Loucy (cell line): ENCODE measurements at regions not wholly inside any gene's neighbourhood (a gene's known extent, or its start where the extent isn't known, plus 50 kb on each side); places are given as distances from the start of the nearest gene placed in this dataset.

Source experiments
- H2AFZ ChIP-seq: fragments of 200-600 bp; sonication (generic); 2 replicates; pipeline ENCODE4 v1.6.0; 2016; ENCODE audit warnings: antibody characterized with exemption, mild to moderate bottlenecking, low read length, moderate library complexity
- H3F3A ChIP-seq: fragments of 200-600 bp; 2 replicates; pipeline ENCODE4 v1.6.0; 2016; ENCODE audit warnings: antibody characterized with exemption, low read depth, mild to moderate bottlenecking
- H3K27me3 ChIP-seq: fragments of 200-600 bp; sonication (generic); 2 replicates; pipeline ENCODE4 v1.6.1; 2014; ENCODE audit warnings: low read length, mild to moderate bottlenecking; ENCODE audit not compliant: insufficient read depth, poor library complexity, severe bottlenecking
- H3K36me3 ChIP-seq: fragments of 200-600 bp; sonication (generic); 2 replicates; pipeline ENCODE4 v1.6.1; 2016; ENCODE audit warnings: low read length; ENCODE audit not compliant: insufficient read depth
- H3K4me1 ChIP-seq: fragments of 200-600 bp; sonication (generic); 2 replicates; pipeline ENCODE4 v1.5.1; 2014; ENCODE audit warnings: low read length, mild to moderate bottlenecking; ENCODE audit not compliant: insufficient read depth, poor library complexity, severe bottlenecking
- H3K4me2 ChIP-seq: fragments of 200-600 bp; sonication (generic); 2 replicates; pipeline ENCODE4 v1.6.0; 2014; ENCODE audit warnings: antibody characterized with exemption, low read length, low read depth, mild to moderate bottlenecking; ENCODE audit not compliant: poor library complexity, severe bottlenecking
- H3K4me3 ChIP-seq: fragments of 200-600 bp; sonication (generic); 2 replicates; pipeline ENCODE4 v1.5.1; 2014; ENCODE audit warnings: low read length, mild to moderate bottlenecking, mixed read lengths; ENCODE audit not compliant: poor library complexity, severe bottlenecking
- H3K79me2 ChIP-seq: fragments of 200-600 bp; sonication (generic); 2 replicates; pipeline ENCODE4 v1.6.1; 2014; ENCODE audit warnings: low read length; ENCODE audit not compliant: insufficient read depth
- H3K9ac ChIP-seq: fragments of 200-600 bp; sonication (generic); 2 replicates; pipeline ENCODE4 v1.6.0; 2014; ENCODE audit warnings: mild to moderate bottlenecking, low read depth, low read length, moderate library complexity; ENCODE audit not compliant: poor library complexity, severe bottlenecking
- H3K9me2 ChIP-seq: fragments of 200-600 bp; sonication (generic); replicated peaks from 2 replicates; pipeline ENCODE4 v1.6.1; 2016; ENCODE audit warnings: low read depth, low read length, mixed read lengths
- H3K9me3 ChIP-seq: fragments of 200-600 bp; sonication (generic); 2 replicates; pipeline ENCODE4 v1.6.1; 2014; ENCODE audit warnings: mild to moderate bottlenecking, antibody characterized with exemption, low read length, low read depth; ENCODE audit not compliant: insufficient read depth
- H4K20me1 ChIP-seq: fragments of 200-600 bp; sonication (generic); 2 replicates; pipeline ENCODE4 v1.6.0; 2014; ENCODE audit warnings: antibody characterized with exemption, low read length, mild to moderate bottlenecking; ENCODE audit not compliant: insufficient read depth, poor library complexity, severe bottlenecking
- EZH2phosphoT487 ChIP-seq: fragments of 200-600 bp; IDR thresholded peaks from 2 replicates; pipeline ENCODE4 v1.6.1; 2018; ENCODE audit warnings: antibody characterized with exemption, mild to moderate bottlenecking, moderate library complexity, borderline replicate concordance
- TF ChIP-seq, protein P1 (sequence below): fragments of 200-600 bp; sonication (generic); conservative IDR thresholded peaks from 2 replicates; pipeline ENCODE4 v1.5.1; 2014; ENCODE audit warnings: mild to moderate bottlenecking, antibody characterized with exemption, low read length

DNA sequence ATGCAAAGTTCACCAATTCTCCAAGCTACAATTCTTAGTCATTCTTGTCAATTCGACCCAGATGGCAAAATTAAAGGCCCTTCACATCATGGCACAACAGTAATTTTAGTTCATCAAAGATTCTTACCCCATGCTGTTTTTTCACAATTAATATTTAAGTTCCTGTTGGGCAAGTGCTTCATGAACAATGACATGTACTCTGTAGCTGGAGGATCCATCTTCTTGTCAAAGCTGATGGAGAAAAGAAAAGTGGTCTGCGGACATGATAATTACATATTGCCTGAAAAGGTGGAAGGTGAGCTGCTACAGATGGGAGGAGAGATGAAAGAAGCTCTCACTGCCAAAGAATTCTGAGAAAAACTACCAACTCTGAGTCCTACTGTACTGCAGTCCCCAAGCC, 1370.3 kb upstream of the SLC10A2 start:
- no peaks in the 10 kb centered on the region for H3K4me1 ChIP-seq
- TF ChIP-seq EZH2phosphoT487, result no peak
- TF ChIP-seq, protein P1, sequence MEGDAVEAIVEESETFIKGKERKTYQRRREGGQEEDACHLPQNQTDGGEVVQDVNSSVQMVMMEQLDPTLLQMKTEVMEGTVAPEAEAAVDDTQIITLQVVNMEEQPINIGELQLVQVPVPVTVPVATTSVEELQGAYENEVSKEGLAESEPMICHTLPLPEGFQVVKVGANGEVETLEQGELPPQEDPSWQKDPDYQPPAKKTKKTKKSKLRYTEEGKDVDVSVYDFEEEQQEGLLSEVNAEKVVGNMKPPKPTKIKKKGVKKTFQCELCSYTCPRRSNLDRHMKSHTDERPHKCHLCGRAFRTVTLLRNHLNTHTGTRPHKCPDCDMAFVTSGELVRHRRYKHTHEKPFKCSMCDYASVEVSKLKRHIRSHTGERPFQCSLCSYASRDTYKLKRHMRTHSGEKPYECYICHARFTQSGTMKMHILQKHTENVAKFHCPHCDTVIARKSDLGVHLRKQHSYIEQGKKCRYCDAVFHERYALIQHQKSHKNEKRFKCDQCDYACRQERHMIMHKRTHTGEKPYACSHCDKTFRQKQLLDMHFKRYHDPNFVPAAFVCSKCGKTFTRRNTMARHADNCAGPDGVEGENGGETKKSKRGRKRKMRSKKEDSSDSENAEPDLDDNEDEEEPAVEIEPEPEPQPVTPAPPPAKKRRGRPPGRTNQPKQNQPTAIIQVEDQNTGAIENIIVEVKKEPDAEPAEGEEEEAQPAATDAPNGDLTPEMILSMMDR, result no peak
- H3K79me2 ChIP-seq, result no peaks in the 10 kb centered on the region

GRCh38 chr13:104431895-104432294, 1365.7 kb upstream of the SLC10A2 start:
- Histone ChIP-seq H3K9me2 (no peaks in the 10 kb centered on the region), H3K9me3 (no peaks in the 10 kb centered on the region), H3F3A (no peaks in the 10 kb centered on the region), H3K4me3 (no peak overlapping the region), H3K36me3 (no peaks in the 10 kb centered on the region), H3K4me2 (no peak overlapping the region), H3K79me2 (no peaks in the 10 kb centered on the region), H3K27me3 (no peaks in the 10 kb centered on the region), H4K20me1 (no peaks in the 10 kb centered on the region), H2AFZ (no peak overlapping the region), H3K9ac (no peak overlapping the region), H3K4me1 (no peaks in the 10 kb centered on the region)
- TF ChIP-seq EZH2phosphoT487, result no peak
- TF ChIP-seq, protein P1, result no peak

More for the DNA sequence above, 1370.3 kb upstream of the SLC10A2 start:
- H3K9me3 ChIP-seq, result no peaks in the 10 kb centered on the region
- H3K27me3 ChIP-seq, result no peaks in the 10 kb centered on the region
- H4K20me1 ChIP-seq, result no peaks in the 10 kb centered on the region
- no peak overlapping the region for H3K9ac ChIP-seq
- no peaks in the 10 kb centered on the region for H3K9me2 ChIP-seq
- no peaks in the 10 kb centered on the region for H3F3A ChIP-seq
- H3K36me3 ChIP-seq, result no peaks in the 10 kb centered on the region
- H2AFZ ChIP-seq, result no peak overlapping the region
- H3K4me3 ChIP-seq, result no peak overlapping the region
- H3K4me2 ChIP-seq, result no peak overlapping the region

DNA sequence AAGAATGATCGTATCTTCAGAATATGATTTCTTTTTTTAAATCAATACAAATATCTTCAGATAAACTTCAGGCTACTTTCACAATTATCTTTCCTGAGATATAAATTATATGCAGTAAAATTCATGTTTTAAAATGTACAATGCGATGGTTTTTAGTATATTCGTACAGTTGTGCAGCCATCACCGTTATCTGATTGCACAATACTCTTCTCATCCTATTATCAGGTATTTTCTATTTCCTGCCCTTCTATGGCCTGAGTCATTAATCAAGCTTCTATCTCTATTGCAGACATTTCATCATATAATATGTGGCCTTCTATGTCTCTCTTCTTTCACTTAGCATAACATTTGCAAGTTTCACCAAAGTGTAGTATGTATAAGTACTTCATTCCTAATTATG, 1360.2 kb upstream of the SLC10A2 start:
- Histone ChIP-seq H3K27me3 (no peaks in the 10 kb centered on the region), H3K4me1 (no peaks in the 10 kb centered on the region), H3K9me3 (no peaks in the 10 kb centered on the region; the same call in 1 of the 2 replicates), H3K79me2 (no peaks in the 10 kb centered on the region), H3K36me3 (no peaks in the 10 kb centered on the region), H2AFZ (no peak overlapping the region), H3F3A (no peaks in the 10 kb centered on the region), H3K4me2 (no peak overlapping the region), H3K4me3 (no peak overlapping the region), H4K20me1 (no peaks in the 10 kb centered on the region), H3K9me2 (no peaks in the 10 kb centered on the region), H3K9ac (no peak overlapping the region)
- TF ChIP-seq EZH2phosphoT487, result no peak
- TF ChIP-seq, protein P1, result no peak
